ENCODE measurements at regions not wholly inside any gene's neighbourhood (a gene's known extent, or its start where the extent isn't known, plus 50 kb on each side); places are given as distances from the start of the nearest gene placed in this dataset.
A peak's percentile ranks its signal among the peaks of the same experiment; 100 is the strongest.
"Not testable (repeated sequence)": the region's sequence is repeated elsewhere in the genome, so short reads cannot be mapped to it uniquely, and the experiment has no call there.

GRCh38 chr7:23918286-23918685 lies 208.3 kb downstream of the STK31 start:
- DNase-seq (ENCODE audit: low spot score in 2 of 2) (no peak), ATAC-seq (no peak)
- no peaks in the 10 kb centered on the region for H3K4me1 Mint-ChIP-seq
- no peak overlapping the region for H3K27ac Mint-ChIP-seq
- no peaks in the 10 kb centered on the region for H3K36me3 Mint-ChIP-seq
- no peak overlapping the region for H3K4me3 Mint-ChIP-seq
- peaks cover 2% of the 10 kb centered on the region for H3K9me3 Mint-ChIP-seq

GRCh38 chr7:23918856-23919255 lies 208.8 kb downstream of the STK31 start:
- ATAC-seq: no peak
- DNase-seq (ENCODE audit: low spot score in 2 of 2): no peak
- peaks cover 2% of the 10 kb centered on the region for H3K9me3 Mint-ChIP-seq
- no peaks in the 10 kb centered on the region for H3K36me3 Mint-ChIP-seq
- no peak overlapping the region for H3K4me3 Mint-ChIP-seq
- no peak overlapping the region for H3K27ac Mint-ChIP-seq
- no peaks in the 10 kb centered on the region for H3K4me1 Mint-ChIP-seq

GRCh38 chr7:23925088-23925487 lies 215.1 kb downstream of the STK31 start:
- no peaks in the 10 kb centered on the region for H3K9me3 Mint-ChIP-seq
- DNase-seq (ENCODE audit: low spot score in 2 of 2) (no peak), ATAC-seq (no peak)
- H3K36me3 Mint-ChIP-seq: no peaks in the 10 kb centered on the region
- no peak overlapping the region for H3K27ac Mint-ChIP-seq
- H3K4me1 Mint-ChIP-seq: no peaks in the 10 kb centered on the region
- H3K4me3 Mint-ChIP-seq: no peak overlapping the region

DNA sequence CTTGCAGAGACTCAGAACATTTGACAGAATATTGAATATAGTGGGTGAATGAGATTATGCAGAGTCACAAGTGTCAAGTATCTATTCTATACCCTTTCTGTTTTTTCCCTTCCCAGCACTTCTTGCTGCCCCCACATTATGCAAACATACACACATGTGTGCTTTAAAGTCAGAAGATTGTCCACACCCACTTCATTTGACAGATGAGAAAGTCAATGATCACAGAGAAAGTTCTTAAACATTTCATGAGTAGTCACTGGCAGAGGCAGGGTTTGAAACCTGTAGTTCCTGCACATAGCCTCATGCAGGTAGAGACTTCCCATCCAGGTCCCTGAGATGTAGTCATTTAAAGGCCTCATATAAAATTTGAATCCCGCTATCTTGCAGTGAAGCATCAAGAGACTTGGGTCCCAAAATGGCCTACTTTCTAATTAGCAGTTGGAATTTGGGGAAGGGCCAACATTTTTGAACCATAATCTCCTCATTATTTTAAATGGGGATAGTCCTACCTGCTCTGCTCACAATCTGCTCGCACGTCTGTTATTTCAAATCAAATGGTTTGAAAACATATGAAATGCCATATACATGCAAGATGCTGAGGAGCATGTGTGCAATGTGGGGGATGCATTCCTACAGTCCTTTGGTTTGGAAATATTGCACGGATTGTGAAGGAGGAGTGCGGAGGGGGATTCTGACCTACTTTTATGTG lies 217.8 kb downstream of the STK31 start:
- Mint-ChIP-seq H3K36me3 (no peaks in the 10 kb centered on the region), H3K27ac (no peak overlapping the region), H3K4me1 (no peaks in the 10 kb centered on the region), H3K4me3 (no peak overlapping the region), H3K9me3 (no peaks in the 10 kb centered on the region)
- no peak for DNase-seq (ENCODE audit: low spot score in 2 of 2)
- no peak for ATAC-seq

- H3K9me3 Mint-ChIP-seq: no peaks in the 10 kb centered on the region
- no peak for ATAC-seq
- H3K4me1 Mint-ChIP-seq: no peaks in the 10 kb centered on the region
- no peaks in the 10 kb centered on the region for H3K36me3 Mint-ChIP-seq
- H3K4me3 Mint-ChIP-seq: no peak overlapping the region
- H3K27ac Mint-ChIP-seq: no peak overlapping the region
- no peak for DNase-seq (ENCODE audit: low spot score in 2 of 2)
These were observed 218.4 kb downstream of the STK31 start for GRCh38 chr7:23928418-23928775.

DNA sequence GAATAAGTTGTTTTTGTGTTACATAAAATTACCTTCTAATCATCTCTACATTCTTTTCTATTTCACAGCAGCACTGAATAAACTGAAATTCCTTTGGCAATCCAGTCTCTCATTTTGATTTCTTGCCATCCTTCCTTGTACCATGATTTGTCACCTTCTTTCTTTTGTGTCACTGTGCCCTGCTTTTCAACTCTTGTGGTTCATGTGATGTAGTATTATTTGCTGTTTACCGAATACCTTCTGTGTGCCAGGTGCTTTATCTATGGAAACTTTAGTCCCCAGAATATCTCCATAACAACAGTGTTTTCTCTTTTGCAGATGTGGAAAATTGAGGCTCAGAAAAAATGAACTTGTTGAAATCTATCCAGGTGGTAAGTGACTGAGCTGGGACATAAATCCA lies 220.3 kb downstream of the STK31 start:
- Mint-ChIP-seq H3K27ac (no peak overlapping the region), H3K9me3 (no peaks in the 10 kb centered on the region), H3K36me3 (no peaks in the 10 kb centered on the region), H3K4me1 (no peaks in the 10 kb centered on the region), H3K4me3 (no peak overlapping the region)
- ATAC-seq: no peak
- no peak for DNase-seq (ENCODE audit: low spot score in 2 of 2)

DNA sequence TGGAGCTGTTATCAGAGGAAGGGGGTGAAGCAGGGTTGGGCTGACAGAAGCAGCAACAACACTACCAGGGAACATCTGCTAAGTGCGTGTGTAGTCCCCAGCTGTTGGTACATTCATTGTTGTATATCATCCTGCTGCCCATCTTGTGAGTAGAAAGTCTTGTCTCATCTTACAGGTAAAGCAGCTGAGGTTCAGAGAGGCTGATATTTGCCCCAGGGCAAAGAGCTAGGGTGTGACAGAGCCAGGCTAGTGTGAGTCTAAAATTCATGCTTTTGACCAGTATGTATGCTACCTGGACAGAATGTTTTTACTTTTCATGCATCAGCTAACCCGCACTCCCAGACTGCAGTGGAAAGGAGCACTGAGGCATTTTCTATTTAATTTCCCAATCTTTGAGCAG lies 221.6 kb downstream of the STK31 start:
- no peak for ATAC-seq
- Mint-ChIP-seq H3K4me1 (no peaks in the 10 kb centered on the region), H3K4me3 (no peak overlapping the region), H3K9me3 (no peaks in the 10 kb centered on the region), H3K36me3 (no peaks in the 10 kb centered on the region), H3K27ac (no peak overlapping the region)
- DNase-seq (ENCODE audit: low spot score in 2 of 2): no peak

DNA sequence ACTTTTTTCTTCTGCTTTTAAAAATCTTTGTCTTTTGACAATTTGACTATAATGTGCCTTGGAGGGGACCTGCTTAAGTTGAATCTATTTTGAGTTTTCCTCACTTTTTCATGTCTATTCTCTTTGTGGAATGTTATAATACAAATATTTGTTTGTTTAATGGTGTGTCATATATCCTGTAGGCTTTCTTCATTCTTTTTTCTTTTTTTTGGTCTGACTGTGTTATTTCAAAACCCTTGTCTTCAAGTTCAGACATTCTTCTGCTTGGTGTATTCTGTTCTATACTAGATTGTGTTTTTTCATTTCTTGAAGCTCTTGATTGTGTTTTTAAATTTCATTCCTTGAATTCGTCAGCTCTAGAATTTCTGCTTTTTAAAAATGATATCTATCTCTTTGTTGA lies 228.2 kb downstream of the STK31 start:
- H3K4me1 Mint-ChIP-seq: no peaks in the 10 kb centered on the region
- DNase-seq (ENCODE audit: low spot score in 2 of 2) (no peak), ATAC-seq (no peak)
- no peaks in the 10 kb centered on the region for H3K36me3 Mint-ChIP-seq
- H3K27ac Mint-ChIP-seq: no peak overlapping the region
- H3K4me3 Mint-ChIP-seq: no peak overlapping the region
- peaks cover 3% of the 10 kb centered on the region for H3K9me3 Mint-ChIP-seq

DNA sequence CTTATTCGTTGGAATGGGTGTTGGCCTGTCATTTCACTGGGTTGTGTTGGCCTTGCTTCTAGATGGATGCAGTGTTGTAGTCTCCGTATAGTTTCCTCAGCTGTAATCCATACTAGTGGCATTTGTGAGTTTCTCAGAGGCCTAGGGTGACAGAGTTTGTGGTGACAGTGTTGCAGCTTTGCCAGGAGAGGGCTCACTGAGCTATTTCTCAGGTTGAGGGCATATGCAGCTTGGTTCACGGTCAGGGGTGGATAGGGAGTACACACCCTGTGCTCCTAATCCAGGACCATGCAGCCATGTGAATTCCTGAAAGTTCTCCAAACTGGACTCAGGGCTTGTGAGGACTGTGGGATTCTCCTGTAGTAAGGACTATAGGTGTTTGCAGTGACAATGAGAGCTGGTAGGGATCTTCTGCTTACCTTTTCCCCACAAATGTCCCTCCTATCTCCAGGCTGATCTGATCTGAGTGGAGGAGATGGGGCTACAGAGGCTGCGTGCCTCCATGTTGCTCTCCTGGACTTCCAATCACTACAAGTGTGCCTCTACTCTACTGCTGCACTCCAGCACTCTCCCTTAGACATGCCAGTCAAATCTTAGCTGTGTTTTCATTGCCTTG lies 229.0 kb downstream of the STK31 start:
- peak; percentile 61 for ATAC-seq
- Mint-ChIP-seq H3K4me3 (no peak overlapping the region), H3K36me3 (no peaks in the 10 kb centered on the region), H3K9me3 (peaks cover 3% of the 10 kb centered on the region), H3K27ac (no peak overlapping the region), H3K4me1 (no peaks in the 10 kb centered on the region)
- no peak for DNase-seq (ENCODE audit: low spot score in 2 of 2)

DNA sequence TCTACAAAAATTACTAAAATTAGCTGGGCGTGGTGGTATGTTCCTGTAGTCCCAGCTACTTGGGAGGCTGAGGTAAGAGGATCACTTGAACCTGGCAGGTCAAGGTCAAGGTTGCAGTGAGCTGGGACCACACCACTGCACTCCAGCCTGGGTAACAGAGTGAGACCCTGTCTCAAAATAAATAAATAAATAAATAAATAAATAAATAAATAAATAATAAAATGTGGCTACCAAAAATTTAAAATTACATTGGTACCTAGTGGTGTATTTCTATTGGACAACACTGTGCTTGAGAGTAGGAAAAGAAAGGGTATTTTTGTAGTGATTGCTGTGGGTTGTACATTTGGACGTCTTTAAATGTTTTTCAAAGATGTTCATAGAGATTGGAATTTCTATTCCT lies 229.7 kb downstream of the STK31 start:
- H3K4me1 Mint-ChIP-seq; ATAC-seq; H3K4me3 Mint-ChIP-seq; H3K9me3 Mint-ChIP-seq; H3K27ac Mint-ChIP-seq; DNase-seq (ENCODE audit: low spot score in 2 of 2); H3K36me3 Mint-ChIP-seq: not testable (repeated sequence)

- H3K9me3 Mint-ChIP-seq: peaks cover 3% of the 10 kb centered on the region
- DNase-seq (ENCODE audit: low spot score in 2 of 2) (no peak), ATAC-seq (no peak)
- H3K36me3 Mint-ChIP-seq: no peaks in the 10 kb centered on the region
- H3K27ac Mint-ChIP-seq: no peak overlapping the region
- H3K4me1 Mint-ChIP-seq: no peaks in the 10 kb centered on the region
- H3K4me3 Mint-ChIP-seq: no peak overlapping the region
These were observed 231.5 kb downstream of the STK31 start for GRCh38 chr7:23941551-23941950.

DNA sequence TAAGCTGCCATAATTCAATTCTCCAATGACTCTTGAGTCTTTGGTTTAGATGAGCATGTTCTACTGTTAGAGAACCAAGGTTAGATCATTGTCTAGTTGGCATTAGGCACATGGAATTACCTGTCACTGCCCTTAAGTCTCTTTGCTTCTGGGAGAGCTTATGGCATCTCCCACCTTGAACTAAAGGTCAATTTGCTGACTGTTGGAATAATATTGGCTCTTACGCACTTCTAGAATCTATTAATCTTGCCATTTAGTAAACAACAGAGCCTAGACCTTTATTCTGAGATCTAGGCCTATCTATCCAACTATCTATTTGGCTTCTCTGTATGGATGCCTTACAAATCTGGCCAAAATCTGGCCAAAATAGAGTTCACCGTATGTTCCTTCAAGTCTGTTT lies 232.0 kb downstream of the STK31 start:
- Mint-ChIP-seq H3K27ac (no peak overlapping the region), H3K36me3 (no peaks in the 10 kb centered on the region), H3K9me3 (peaks cover 6% of the 10 kb centered on the region), H3K4me1 (no peaks in the 10 kb centered on the region), H3K4me3 (no peak overlapping the region)
- DNase-seq (ENCODE audit: low spot score in 2 of 2): no peak
- ATAC-seq: no peak

GRCh38 chr7:23944131-23944530 lies 234.1 kb downstream of the STK31 start:
- ATAC-seq (no peak), DNase-seq (ENCODE audit: low spot score in 2 of 2) (no peak)
- Mint-ChIP-seq H3K4me1 (no peaks in the 10 kb centered on the region), H3K4me3 (no peak overlapping the region), H3K9me3 (peaks cover 6% of the 10 kb centered on the region), H3K36me3 (no peaks in the 10 kb centered on the region), H3K27ac (no peak overlapping the region)

DNA sequence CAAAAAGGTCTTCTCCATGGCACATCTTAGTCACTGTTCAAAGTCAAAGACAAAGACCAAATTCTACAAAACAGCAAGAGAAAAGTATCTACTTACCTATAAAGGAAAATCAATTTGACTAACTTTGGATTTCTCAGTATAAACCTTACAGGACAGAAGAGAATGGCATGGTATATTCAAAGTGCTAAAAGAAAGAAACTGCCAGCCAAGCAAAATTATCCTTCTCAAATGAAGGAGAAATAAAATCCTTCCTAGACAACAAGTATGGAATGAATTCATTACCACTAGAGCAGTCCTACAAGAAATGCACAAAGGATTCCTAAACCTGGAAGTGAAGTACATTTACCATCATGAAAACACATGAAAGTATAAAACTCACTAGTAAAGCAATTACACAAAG lies 235.5 kb downstream of the STK31 start:
- H3K27ac Mint-ChIP-seq: no peak overlapping the region
- H3K4me1 Mint-ChIP-seq: no peaks in the 10 kb centered on the region
- ATAC-seq (no peak), DNase-seq (ENCODE audit: low spot score in 2 of 2) (no peak)
- H3K36me3 Mint-ChIP-seq: no peaks in the 10 kb centered on the region
- H3K9me3 Mint-ChIP-seq: peaks cover 10% of the 10 kb centered on the region
- no peak overlapping the region for H3K4me3 Mint-ChIP-seq

- ATAC-seq (no peak), DNase-seq (ENCODE audit: low spot score in 2 of 2) (no peak)
- Mint-ChIP-seq H3K9me3 (peaks cover 4% of the 10 kb centered on the region), H3K4me1 (no peaks in the 10 kb centered on the region), H3K4me3 (no peak overlapping the region), H3K36me3 (no peaks in the 10 kb centered on the region), H3K27ac (no peak overlapping the region)
These were observed 245.1 kb downstream of the STK31 start for GRCh38 chr7:23955145-23955544.

- no peak overlapping the region for H3K4me3 Mint-ChIP-seq
- ATAC-seq: no peak
- H3K9me3 Mint-ChIP-seq: peaks cover 3% of the 10 kb centered on the region
- no peak for DNase-seq (ENCODE audit: low spot score in 2 of 2)
- H3K36me3 Mint-ChIP-seq: no peaks in the 10 kb centered on the region
- no peak overlapping the region for H3K27ac Mint-ChIP-seq
- H3K4me1 Mint-ChIP-seq: no peaks in the 10 kb centered on the region
These were observed 245.7 kb downstream of the STK31 start for GRCh38 chr7:23955600-23956149.
